ENCODE measurements at regions not wholly inside any gene's neighbourhood (a gene's known extent, or its start where the extent isn't known, plus 50 kb on each side); places are given as distances from the start of the nearest gene placed in this dataset.

GRCh38 chr13:48879432-48879831 is 96.3 kb upstream of the FNDC3A start:
- TF ChIP-seq CTCF (IDR thresholded peaks at IDR 0.05): no peak

- no peak for TF ChIP-seq CTCF (IDR thresholded peaks at IDR 0.05)
Observed at GRCh38 chr13:48879854-48880253, 95.9 kb upstream of the FNDC3A start.

- no peak for TF ChIP-seq CTCF (IDR thresholded peaks at IDR 0.05)
Observed at GRCh38 chr13:48885027-48885395, 90.7 kb upstream of the FNDC3A start.

GRCh38 chr13:48888613-48889012 is 87.1 kb upstream of the FNDC3A start:
- TF ChIP-seq CTCF (IDR thresholded peaks at IDR 0.05): no peak

- no peak for TF ChIP-seq CTCF (IDR thresholded peaks at IDR 0.05)
Observed at GRCh38 chr13:48890391-48890790, 85.3 kb upstream of the FNDC3A start.

- TF ChIP-seq CTCF (IDR thresholded peaks at IDR 0.05): no peak
Observed at GRCh38 chr13:48891586-48891985, 84.1 kb upstream of the FNDC3A start.

- no peak for TF ChIP-seq CTCF (IDR thresholded peaks at IDR 0.05)
Observed at GRCh38 chr13:48892053-48892687, 83.5 kb upstream of the FNDC3A start.

- TF ChIP-seq CTCF (IDR thresholded peaks at IDR 0.05): no peak
Observed at GRCh38 chr13:48892688-48893075, 83.0 kb upstream of the FNDC3A start.
